Activated CD8-positive, alpha-beta memory T cell treated with anti-CD3 and anti-CD28 coated beads, Interleukin-2, amount 50 U/mL, for 1 hour (primary cell): ENCODE measurements at regions not wholly inside any gene's neighbourhood (a gene's known extent, or its start where the extent isn't known, plus 50 kb on each side); places are given as distances from the start of the nearest gene placed in this dataset.

Source experiments
- DNase-seq: peaks from one replicate; pipeline ENCODE4 v3.0.0-alpha.2; 2020; ENCODE audit errors: extremely low read depth

- no peak for DNase-seq
Observed at GRCh38 chr6:40268166-40268565, 319.0 kb downstream of the LRFN2 start.

DNA sequence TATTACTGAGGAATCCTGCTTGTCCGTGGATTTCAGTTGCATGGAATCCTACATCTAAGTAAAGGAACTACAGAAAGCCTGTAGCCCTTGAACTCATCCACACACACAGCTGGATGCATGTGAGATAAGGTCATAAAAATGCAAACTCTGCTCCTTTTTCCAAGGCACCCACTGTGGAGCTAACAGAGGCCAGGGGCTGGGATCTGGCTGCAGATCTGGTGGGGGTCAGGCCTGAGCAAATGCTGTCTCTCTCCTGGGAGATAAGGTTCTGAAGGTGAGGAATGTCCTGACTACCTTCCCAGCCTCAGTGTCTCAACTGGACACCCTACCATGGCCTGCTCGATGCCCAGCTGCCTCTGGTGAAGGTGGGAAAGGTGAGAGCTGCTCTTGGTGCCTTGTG, 321.5 kb downstream of the LRFN2 start:
- no peak for DNase-seq

GRCh38 chr6:40263970-40264369, 323.2 kb downstream of the LRFN2 start:
- no peak for DNase-seq

GRCh38 chr6:40262363-40262762, 324.8 kb downstream of the LRFN2 start:
- no peak for DNase-seq

GRCh38 chr6:40258531-40258930, 324.3 kb upstream of the MOCS1 start:
- DNase-seq = no peak

GRCh38 chr6:40256831-40257230, 322.6 kb upstream of the MOCS1 start:
- no peak for DNase-seq

- no peak for DNase-seq
Observed at GRCh38 chr6:40256224-40256623, 322.0 kb upstream of the MOCS1 start.

GRCh38 chr6:40253420-40253819, 319.2 kb upstream of the MOCS1 start:
- DNase-seq = no peak

GRCh38 chr6:40252531-40253258, 318.4 kb upstream of the MOCS1 start:
- no peak for DNase-seq

GRCh38 chr6:40251637-40252300, 317.5 kb upstream of the MOCS1 start:
- no peak for DNase-seq

GRCh38 chr6:40249935-40250334, 315.7 kb upstream of the MOCS1 start:
- DNase-seq = no peak

GRCh38 chr6:40247516-40248115, 313.4 kb upstream of the MOCS1 start:
- DNase-seq = no peak

- DNase-seq = no peak
Observed at GRCh38 chr6:40244699-40245098, 310.4 kb upstream of the MOCS1 start.

DNA sequence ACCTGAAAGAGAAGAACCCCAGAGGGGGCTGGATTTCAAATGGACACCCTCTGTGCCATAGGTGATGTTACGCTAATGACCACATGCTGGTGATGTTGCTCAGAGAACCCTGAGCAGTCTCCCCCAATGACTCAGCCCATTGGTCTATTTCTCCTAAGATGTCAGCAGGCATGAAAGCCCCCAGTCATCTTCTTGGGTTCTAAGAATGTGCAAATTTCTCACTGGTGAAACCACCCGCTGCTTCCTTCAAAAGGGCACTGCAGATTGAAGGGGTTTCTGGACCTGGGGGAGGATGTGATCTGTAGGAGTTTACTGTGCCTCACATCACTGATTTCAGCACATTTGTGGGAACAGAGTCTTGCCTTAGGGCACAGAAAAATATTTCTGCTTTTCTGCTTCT, 298.4 kb upstream of the MOCS1 start:
- no peak for DNase-seq

GRCh38 chr6:40227735-40228134, 293.5 kb upstream of the MOCS1 start:
- DNase-seq = no peak

GRCh38 chr6:40222354-40222753, 288.1 kb upstream of the MOCS1 start:
- no peak for DNase-seq

DNA sequence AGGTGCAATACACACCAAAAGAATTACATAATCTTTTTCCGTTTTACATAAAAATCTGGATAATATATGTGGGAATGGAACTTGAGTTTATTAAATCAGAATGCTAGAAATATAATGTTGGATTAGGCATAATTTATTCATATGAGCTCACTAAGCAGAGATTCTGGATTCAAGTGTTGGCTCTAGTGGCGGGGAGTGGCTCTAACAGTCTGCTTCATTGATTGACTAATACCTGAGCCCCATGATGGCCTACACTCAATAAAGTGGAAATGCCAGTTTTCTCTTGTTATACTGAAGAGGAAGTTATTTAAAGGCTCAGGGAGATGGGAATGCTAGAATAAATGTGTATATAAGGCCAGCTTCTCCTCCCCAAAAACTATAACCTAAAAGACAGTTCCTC, 285.5 kb upstream of the MOCS1 start:
- no peak for DNase-seq

GRCh38 chr6:40210628-40211056, 276.4 kb upstream of the MOCS1 start:
- no peak for DNase-seq

DNA sequence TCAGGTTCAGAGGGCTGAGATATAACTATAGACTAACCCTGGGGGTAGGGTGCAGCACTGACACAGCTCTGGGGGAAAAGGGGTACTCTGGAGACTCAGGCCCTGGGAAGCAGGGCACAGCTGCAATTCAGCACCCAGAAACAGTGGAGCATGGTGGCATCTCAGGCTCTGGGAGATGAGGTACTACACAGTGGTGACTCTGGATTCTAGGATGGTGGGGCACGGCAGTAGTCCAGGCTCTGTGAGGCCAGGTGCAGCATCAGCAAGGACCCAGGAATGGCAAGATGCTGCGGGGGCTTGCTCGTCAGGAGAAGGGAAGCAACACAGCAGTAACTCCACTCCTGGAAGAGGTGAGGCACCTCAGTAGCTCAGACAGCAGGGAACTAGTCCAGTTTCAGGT, 271.5 kb upstream of the MOCS1 start:
- DNase-seq = no peak

- no peak for DNase-seq
Observed at GRCh38 chr6:40205004-40205403, 270.7 kb upstream of the MOCS1 start.

GRCh38 chr6:40197371-40197770, 263.1 kb upstream of the MOCS1 start:
- no peak for DNase-seq

DNA sequence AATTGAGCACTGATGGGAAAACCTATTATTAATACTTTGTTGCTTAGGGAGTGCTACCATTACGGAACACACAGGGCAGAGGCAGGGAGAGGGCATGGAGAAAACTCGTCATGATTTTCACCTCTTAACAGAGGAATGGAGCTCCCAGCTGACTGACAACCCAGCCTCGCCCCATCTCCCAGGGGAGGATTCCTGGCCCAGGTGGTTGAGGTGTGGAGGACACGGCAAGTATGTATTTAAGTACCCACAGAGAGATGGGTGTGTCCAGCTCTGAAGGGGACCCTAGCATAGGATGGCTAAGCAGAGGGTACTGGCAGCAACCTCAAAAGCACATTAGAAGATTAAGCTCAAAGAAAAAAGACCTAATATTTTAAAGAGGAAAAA, 261.9 kb upstream of the MOCS1 start:
- DNase-seq = no peak

DNA sequence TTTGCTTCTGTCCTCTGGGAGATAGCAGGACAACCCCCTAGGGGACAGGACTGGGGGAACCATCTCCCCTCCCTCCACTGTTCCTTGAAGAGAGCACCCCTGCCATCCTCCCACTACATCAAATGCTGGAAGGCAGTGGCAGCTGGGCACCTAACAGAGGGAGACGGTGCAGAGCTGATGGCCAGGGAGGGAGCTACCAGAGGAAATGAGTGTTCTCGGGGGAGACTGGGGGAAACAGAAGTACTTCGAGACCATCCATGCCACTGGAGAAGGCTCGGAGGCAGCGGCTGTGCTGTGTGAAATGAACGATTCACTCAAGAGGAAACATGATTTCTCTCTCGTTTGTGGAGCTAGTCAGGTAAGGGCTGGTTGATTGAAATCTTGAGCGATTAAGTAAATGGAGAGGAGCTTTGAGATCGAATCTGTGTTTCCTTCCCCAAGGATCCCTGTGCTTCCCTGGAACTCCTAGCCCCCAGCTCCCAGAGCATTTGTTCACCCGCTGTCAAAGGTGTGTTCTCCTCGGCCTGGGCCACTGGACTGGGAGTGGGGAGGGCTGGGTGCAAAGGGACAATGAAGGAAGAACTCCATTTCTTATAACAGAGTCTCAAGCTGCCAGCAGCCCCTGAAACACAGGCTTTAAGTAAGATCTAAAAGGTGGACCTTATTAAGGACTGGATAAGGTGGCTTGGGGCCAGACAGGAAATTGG, 261.3 kb upstream of the MOCS1 start:
- DNase-seq = no peak
